ENCODE measurements at regions not wholly inside any gene's neighbourhood (a gene's known extent, or its start where the extent isn't known, plus 50 kb on each side); places are given as distances from the start of the nearest gene placed in this dataset.
"Not testable (repeated sequence)": the region's sequence is repeated elsewhere in the genome, so short reads cannot be mapped to it uniquely, and the experiment has no call there.

GRCh38 chr16:63129411-63130125 is 1093.3 kb upstream of the CDH8 start:
- Mint-ChIP-seq H3K9me3 (peaks cover 9% of the 10 kb centered on the region), H3K4me1 (no peaks in the 10 kb centered on the region), H3K27me3 (no peaks in the 10 kb centered on the region), H3K27ac (no peak overlapping the region), H3K36me3 (ENCODE audit: low read depth) (no peaks in the 10 kb centered on the region), H3K4me3 (no peak overlapping the region)
- ChIA-PET POLR2A (no interaction called here), CTCF (no interaction called here)
- no peak for DNase-seq

GRCh38 chr16:63119905-63120304 is 1083.7 kb upstream of the CDH8 start:
- CTCF ChIA-PET; H3K27ac Mint-ChIP-seq; H3K4me3 Mint-ChIP-seq; H3K36me3 Mint-ChIP-seq (ENCODE audit: low read depth); POLR2A ChIA-PET; H3K4me1 Mint-ChIP-seq; H3K27me3 Mint-ChIP-seq; DNase-seq: not testable (repeated sequence)
- peaks cover 13% of the 10 kb centered on the region for H3K9me3 Mint-ChIP-seq

- ChIA-PET CTCF (no interaction called here), POLR2A (no interaction called here)
- Mint-ChIP-seq H3K27me3 (no peaks in the 10 kb centered on the region), H3K36me3 (ENCODE audit: low read depth) (no peaks in the 10 kb centered on the region), H3K4me1 (no peaks in the 10 kb centered on the region), H3K9me3 (peaks cover 4% of the 10 kb centered on the region), H3K27ac (no peak overlapping the region), H3K4me3 (no peak overlapping the region)
- DNase-seq, result no peak
Measured at GRCh38 chr16:63100082-63100481, 1063.8 kb upstream of the CDH8 start.

- Mint-ChIP-seq H3K4me1 (no peaks in the 10 kb centered on the region), H3K36me3 (ENCODE audit: low read depth) (no peaks in the 10 kb centered on the region), H3K27me3 (no peaks in the 10 kb centered on the region), H3K9me3 (peaks cover 7% of the 10 kb centered on the region), H3K4me3 (no peak overlapping the region), H3K27ac (no peak overlapping the region)
- CTCF ChIA-PET, result no interaction called here
- POLR2A ChIA-PET, result no interaction called here
- no peak for DNase-seq
Measured at GRCh38 chr16:63096857-63097256, 1060.6 kb upstream of the CDH8 start.

GRCh38 chr16:63092736-63093135 is 1056.5 kb upstream of the CDH8 start:
- CTCF ChIA-PET, result no interaction called here
- Mint-ChIP-seq H3K4me3 (no peak overlapping the region), H3K9me3 (peaks cover 8% of the 10 kb centered on the region), H3K27me3 (no peaks in the 10 kb centered on the region), H3K27ac (no peak overlapping the region), H3K4me1 (no peaks in the 10 kb centered on the region), H3K36me3 (ENCODE audit: low read depth) (no peaks in the 10 kb centered on the region)
- POLR2A ChIA-PET, result no interaction called here
- DNase-seq, result no peak

GRCh38 chr16:63082101-63082500 is 1045.9 kb upstream of the CDH8 start:
- Mint-ChIP-seq H3K27ac (no peak overlapping the region), H3K4me1 (no peaks in the 10 kb centered on the region), H3K27me3 (no peaks in the 10 kb centered on the region), H3K9me3 (peaks cover 17% of the 10 kb centered on the region), H3K36me3 (ENCODE audit: low read depth) (no peaks in the 10 kb centered on the region), H3K4me3 (no peak overlapping the region)
- DNase-seq, result no peak
- ChIA-PET CTCF (no interaction called here), POLR2A (no interaction called here)

- H3K4me3 Mint-ChIP-seq, result no peak overlapping the region
- H3K27me3 Mint-ChIP-seq, result no peaks in the 10 kb centered on the region
- H3K4me1 Mint-ChIP-seq, result no peaks in the 10 kb centered on the region
- ChIA-PET POLR2A (no interaction called here), CTCF (no interaction called here)
- no peaks in the 10 kb centered on the region for H3K36me3 Mint-ChIP-seq (ENCODE audit: low read depth)
- H3K9me3 Mint-ChIP-seq, result peaks cover 20% of the 10 kb centered on the region
- DNase-seq, result no peak
- H3K27ac Mint-ChIP-seq, result no peak overlapping the region
Measured at GRCh38 chr16:63080746-63081145, 1044.5 kb upstream of the CDH8 start.

- no peak overlapping the region for H3K4me3 Mint-ChIP-seq
- H3K27me3 Mint-ChIP-seq, result no peaks in the 10 kb centered on the region
- H3K36me3 Mint-ChIP-seq (ENCODE audit: low read depth), result no peaks in the 10 kb centered on the region
- H3K9me3 Mint-ChIP-seq, result peaks cover 19% of the 10 kb centered on the region
- H3K27ac Mint-ChIP-seq, result no peak overlapping the region
- DNase-seq, result no peak
- POLR2A ChIA-PET, result no interaction called here
- CTCF ChIA-PET, result no interaction called here
- no peaks in the 10 kb centered on the region for H3K4me1 Mint-ChIP-seq
Measured at GRCh38 chr16:63069047-63069446, 1032.8 kb upstream of the CDH8 start.

- no peak for DNase-seq
- peaks cover 17% of the 10 kb centered on the region for H3K9me3 Mint-ChIP-seq
- no peaks in the 10 kb centered on the region for H3K36me3 Mint-ChIP-seq (ENCODE audit: low read depth)
- no peaks in the 10 kb centered on the region for H3K27me3 Mint-ChIP-seq
- CTCF ChIA-PET, result no interaction called here
- H3K27ac Mint-ChIP-seq, result no peak overlapping the region
- no peak overlapping the region for H3K4me3 Mint-ChIP-seq
- no peaks in the 10 kb centered on the region for H3K4me1 Mint-ChIP-seq
- POLR2A ChIA-PET, result no interaction called here
Measured at GRCh38 chr16:63067141-63067540, 1030.9 kb upstream of the CDH8 start.

- H3K9me3 Mint-ChIP-seq, result peaks cover 17% of the 10 kb centered on the region
- H3K27ac Mint-ChIP-seq, result no peak overlapping the region
- no peak overlapping the region for H3K4me3 Mint-ChIP-seq
- POLR2A ChIA-PET, result no interaction called here
- no peaks in the 10 kb centered on the region for H3K4me1 Mint-ChIP-seq
- H3K36me3 Mint-ChIP-seq (ENCODE audit: low read depth), result no peaks in the 10 kb centered on the region
- no peaks in the 10 kb centered on the region for H3K27me3 Mint-ChIP-seq
- CTCF ChIA-PET, result no interaction called here
- DNase-seq, result no peak
Measured at GRCh38 chr16:63066552-63066951, 1030.3 kb upstream of the CDH8 start.

GRCh38 chr16:63061319-63061718 is 1025.1 kb upstream of the CDH8 start:
- Mint-ChIP-seq H3K4me1 (no peaks in the 10 kb centered on the region), H3K27me3 (no peaks in the 10 kb centered on the region), H3K4me3 (no peak overlapping the region), H3K9me3 (peaks cover 17% of the 10 kb centered on the region), H3K36me3 (ENCODE audit: low read depth) (no peaks in the 10 kb centered on the region), H3K27ac (no peak overlapping the region)
- ChIA-PET CTCF (no interaction called here), POLR2A (no interaction called here)
- DNase-seq, result no peak

- H3K27ac Mint-ChIP-seq, result no peak overlapping the region
- H3K4me3 Mint-ChIP-seq, result no peak overlapping the region
- CTCF ChIA-PET, result no interaction called here
- no peaks in the 10 kb centered on the region for H3K4me1 Mint-ChIP-seq
- H3K36me3 Mint-ChIP-seq (ENCODE audit: low read depth), result no peaks in the 10 kb centered on the region
- peaks cover 12% of the 10 kb centered on the region for H3K9me3 Mint-ChIP-seq
- POLR2A ChIA-PET, result no interaction called here
- H3K27me3 Mint-ChIP-seq, result no peaks in the 10 kb centered on the region
- no peak for DNase-seq
Measured at GRCh38 chr16:63059676-63060075, 1023.4 kb upstream of the CDH8 start.

- no peaks in the 10 kb centered on the region for H3K36me3 Mint-ChIP-seq (ENCODE audit: low read depth)
- ChIA-PET POLR2A (no interaction called here), CTCF (no interaction called here)
- H3K4me3 Mint-ChIP-seq, result no peak overlapping the region
- no peaks in the 10 kb centered on the region for H3K27me3 Mint-ChIP-seq
- DNase-seq, result no peak
- H3K9me3 Mint-ChIP-seq, result peaks cover 13% of the 10 kb centered on the region
- H3K27ac Mint-ChIP-seq, result no peak overlapping the region
- no peaks in the 10 kb centered on the region for H3K4me1 Mint-ChIP-seq
Measured at GRCh38 chr16:63057341-63057740, 1021.1 kb upstream of the CDH8 start.

- Mint-ChIP-seq H3K36me3 (ENCODE audit: low read depth) (no peaks in the 10 kb centered on the region), H3K27me3 (no peaks in the 10 kb centered on the region), H3K27ac (no peak overlapping the region), H3K4me3 (no peak overlapping the region), H3K4me1 (no peaks in the 10 kb centered on the region), H3K9me3 (peaks cover 16% of the 10 kb centered on the region)
- CTCF ChIA-PET, result no interaction called here
- DNase-seq, result no peak
- POLR2A ChIA-PET, result no interaction called here
Measured at GRCh38 chr16:63050391-63050790, 1014.2 kb upstream of the CDH8 start.
